ENCODE measurements at regions not wholly inside any gene's neighbourhood (a gene's known extent, or its start where the extent isn't known, plus 50 kb on each side); places are given as distances from the start of the nearest gene placed in this dataset.

GRCh38 chr10:29377333-29377961 is 88.6 kb downstream of the LYZL1 start:
- intact Hi-C loops (cut with micrococcal nuclease) = loop anchor here (1.0 to 5.0 kb wide), 3 partner anchors 70 to 135 kb away; no protein-coding TSS in a partner anchor
- Histone ChIP-seq H3K9ac (ENCODE audit: insufficient read depth in 1 of 2, low read depth in 2 of 2, low read length in 2 of 2) (no peak overlapping the region), H4K20me1 (replicated peaks; ENCODE audit: control insufficient read depth, insufficient read depth, low read length) (no peaks in the 10 kb centered on the region), H3K9me1 (ENCODE audit: control insufficient read depth, insufficient read depth, low read length) (no peaks in the 10 kb centered on the region), H3K4me3 (no peak overlapping the region), H3K4me1 (replicated peaks in 1 of 2; ENCODE audit: control insufficient read depth in 2 of 2, insufficient read depth in 2 of 2, low read length in 2 of 2) (no peaks in the 10 kb centered on the region), H3K9me3 (replicated peaks; ENCODE audit: control insufficient read depth, insufficient read depth, low read depth, low read length) (no peaks in the 10 kb centered on the region), H2AFZ (ENCODE audit: low read depth, low read length) (no peak overlapping the region), H3K27ac (ENCODE audit: extremely low read depth, low read depth, low read length) (no peak overlapping the region), H3K4me2 (ENCODE audit: insufficient read depth, low read length) (no peak overlapping the region), H3K27me3 (ENCODE audit: control insufficient read depth in 2 of 2, insufficient read depth in 2 of 2, low read length in 2 of 2) (peaks cover 12 to 25% of the 10 kb centered on the region in 2 experiments; a peak in 4 of 5 replicates), H3K79me2 (ENCODE audit: control insufficient read depth, insufficient read depth, low read length) (no peaks in the 10 kb centered on the region), H3K36me3 (ENCODE audit: control insufficient read depth, insufficient read depth, low read length) (no peaks in the 10 kb centered on the region)
- TF ChIP-seq CTCF (IDR thresholded peaks at IDR 0.05 in 2 of 3, conservative IDR thresholded peaks at IDR 0.05 in 1 of 3; ENCODE audit: insufficient read depth in 2 of 3, low read depth in 1 of 3, low read length in 3 of 3) (peak; percentile 53 to 90 (median 61); a peak in 5 of 6 replicates), TOE1 (IDR thresholded peaks at IDR 0.05; ENCODE audit: borderline replicate concordance) (no peak), TOE1 (CRISPR knock-in tag; IDR thresholded peaks at IDR 0.05; ENCODE audit: borderline replicate concordance, low read depth) (no peak), ZNF384 (IDR thresholded peaks at IDR 0.05; ENCODE audit: low read depth, low read length) (0 out of 2 replicates have a peak, but pooled peaks have one; percentile 36), ZBTB49 (CRISPR knock-in tag; IDR thresholded peaks at IDR 0.05; ENCODE audit: borderline replicate concordance) (no peak), NCOA1 (IDR thresholded peaks at IDR 0.05; ENCODE audit: low read depth) (no peak), RAD21 (CRISPR knock-in tag; conservative IDR thresholded peaks at IDR 0.05 in 1 of 2, IDR thresholded peaks at IDR 0.05 in 1 of 2) (peak; percentile 64 to 65)
- FAIRE-seq (peak; percentile 67), DNase-seq (ENCODE audit: extremely low read depth in 1 of 4, low spot score in 3 of 4) (peak; percentile 28 to 55 (median 40)), ATAC-seq (peak; percentile 76)
- ChIA-PET CTCF (ENCODE audit: low intra/inter-chr PET ratio) (interaction anchor here (0.7 to 1.7 kb wide), 3 partner anchors 72 to 714 kb away, joined by 4 to 9 read pairs (median 4); no protein-coding TSS in a partner anchor), POLR2A (no interaction called here)
- 16% methylated on average over 9 of the region's 10 CpGs for WGBS (ENCODE audit: insufficient coverage, low coverage, missing lambda C conversion rate)
- in situ Hi-C loops (cut with MboI) = no loop called here
- BruUV-seq (replicated peaks) = no TSS peak
